Upper lobe of left lung (tissue), 4 donors: ENCODE measurements at regions not wholly inside any gene's neighbourhood (a gene's known extent, or its start where the extent isn't known, plus 50 kb on each side); places are given as distances from the start of the nearest gene placed in this dataset.

Source experiments
- CTCF ChIP-seq, 6 experiments: fragments of 450-650 bp in 4 of 6; fragments of 200-600 bp in 2 of 6; sonication (generic) in 2 of 6; IDR thresholded peaks; one replicate each; pipeline ENCODE4 v1.5.1; 2016 to 2019; ENCODE audit warnings: antibody characterized with exemption in 6 of 6
- POLR2AphosphoS5 ChIP-seq, 2 donors: sonication (generic); formaldehyde crosslinking; IDR thresholded peaks; one replicate each; pipeline ENCODE4 v1.5.1; 2017; ENCODE audit warnings: antibody characterized with exemption in 2 of 2

- TF ChIP-seq CTCF (IDR thresholded peaks at IDR 0.05) (no peak), POLR2AphosphoS5 (IDR thresholded peaks at IDR 0.05) (no peak)
Measured at GRCh38 chr7:22607180-22607579, 107.2 kb upstream of the STEAP1B start.
